HCT116 (cell line): ENCODE measurements at regions not wholly inside any gene's neighbourhood (a gene's known extent, or its start where the extent isn't known, plus 50 kb on each side); places are given as distances from the start of the nearest gene placed in this dataset.

ENCODE experiments used
- CTCF ChIP-seq, 3 experiments: fragments of 200-600 bp in 1 of 3; sonication (generic) in 1 of 3; IDR thresholded peaks in 2 of 3; conservative IDR thresholded peaks in 1 of 3; 2 replicates each; pipeline ENCODE4 v1.5.1; 2012 to 2017; ENCODE audit warnings: low read depth in 2 of 3, low read length in 2 of 3, antibody characterized with exemption in 1 of 3, borderline replicate concordance in 1 of 3, control low read depth in 1 of 3, mild to moderate bottlenecking in 1 of 3, mixed read lengths in 1 of 3, mixed run types in 1 of 3, moderate library complexity in 1 of 3; ENCODE audit not compliant: insufficient read depth in 1 of 3
- EZH2 ChIP-seq: fragments of 200-600 bp; sonication (generic); IDR thresholded peaks from 2 replicates; pipeline ENCODE4 v1.6.1; 2017; ENCODE audit warnings: antibody characterized with exemption, mixed run types
- MAX ChIP-seq: IDR thresholded peaks from 2 replicates; pipeline ENCODE4 v1.6.1; 2012
- POLR2A ChIP-seq: IDR thresholded peaks from 2 replicates; pipeline ENCODE4 v1.7.0; 2011; ENCODE audit warnings: borderline replicate concordance; ENCODE audit not compliant: insufficient read depth, insufficient read length; ENCODE audit errors: extremely low read depth
- POLR2AphosphoS5 ChIP-seq: IDR thresholded peaks from 2 replicates; pipeline ENCODE4 v1.6.1; 2011; ENCODE audit warnings: mild to moderate bottlenecking, low read depth, low read length, moderate library complexity
- RAD21 ChIP-seq: IDR thresholded peaks from 2 replicates; pipeline ENCODE4 v1.6.1; 2012; ENCODE audit warnings: low read depth, mild to moderate bottlenecking
- SIN3A ChIP-seq: IDR thresholded peaks from 2 replicates; pipeline ENCODE4 v1.6.1; 2012; ENCODE audit warnings: low read depth
- SP1 ChIP-seq: IDR thresholded peaks from 2 replicates; pipeline ENCODE4 v1.6.1; 2012; ENCODE audit warnings: low read depth
- YY1 ChIP-seq: IDR thresholded peaks from 2 replicates; pipeline ENCODE4 v1.6.1; 2011; ENCODE audit warnings: low read length, low read depth, moderate library complexity, mild to moderate bottlenecking; ENCODE audit not compliant: insufficient replicate concordance; ENCODE audit errors: extremely low read depth
- ZBTB33 ChIP-seq: IDR thresholded peaks from 2 replicates; pipeline ENCODE4 v1.6.1; 2011; ENCODE audit warnings: mild to moderate bottlenecking, low read length, moderate library complexity; ENCODE audit not compliant: insufficient replicate concordance; ENCODE audit errors: extremely low read depth
- ZNF274 ChIP-seq: fragments of 200-500 bp; sonication (Bioruptor generic); IDR thresholded peaks from 2 replicates; pipeline ENCODE4 v1.6.1; 2014; ENCODE audit warnings: mild to moderate bottlenecking, low read depth, low read length, inconsistent platforms

GRCh38 chr4:108249397-108249796, 80.7 kb upstream of the LEF1 start:
- no peak for TF ChIP-seq CTCF (IDR thresholded peaks at IDR 0.05 in 2 of 3, conservative IDR thresholded peaks at IDR 0.05 in 1 of 3; ENCODE audit: borderline replicate concordance in 1 of 3, insufficient read depth in 1 of 3, low read depth in 2 of 3, low read length in 2 of 3)
- TF ChIP-seq POLR2AphosphoS5: no peak
- TF ChIP-seq MAX: no peak
- no peak for TF ChIP-seq POLR2A
- TF ChIP-seq YY1: no peak
- TF ChIP-seq SP1: no peak
- TF ChIP-seq EZH2: no peak
- TF ChIP-seq ZNF274: no peak
- TF ChIP-seq ZBTB33: no peak
- TF ChIP-seq RAD21: no peak
- TF ChIP-seq SIN3A: no peak
